SK-N-SH treated with all-trans-retinoic acid at 6 μM for 48 hours (cell line): ENCODE measurements at regions not wholly inside any gene's neighbourhood (a gene's known extent, or its start where the extent isn't known, plus 50 kb on each side); places are given as distances from the start of the nearest gene placed in this dataset.

Experiments used
- ATAC-seq: fragments of 200-7000 bp; cut with Tn5 transposase; 3 replicates; pipeline ENCODE4 v1.9.1; 2020; ENCODE audit warnings: mild to moderate bottlenecking, moderate library complexity
- ARNTL ChIP-seq: fragments of 450-650 bp; formaldehyde crosslinking; IDR thresholded peaks from 2 replicates; pipeline ENCODE4 v1.5.0; 2020; ENCODE audit warnings: low read depth, mild to moderate bottlenecking, moderate library complexity, borderline replicate concordance
- BACH2 ChIP-seq: fragments of 250-450 bp; sonication (Bioruptor Pico); IDR thresholded peaks from 2 replicates; pipeline ENCODE4 v1.9.0; 2021; ENCODE audit warnings: mild to moderate bottlenecking, borderline replicate concordance
- CSDC2 ChIP-seq: fragments of 250-450 bp; sonication (Bioruptor Pico); IDR thresholded peaks from 2 replicates; pipeline ENCODE4 v1.5.0; 2020; ENCODE audit warnings: mild to moderate bottlenecking, moderate library complexity
- ESRRG ChIP-seq: fragments of 250-450 bp; sonication (Bioruptor Pico); IDR thresholded peaks from 2 replicates; pipeline ENCODE4 v1.6.1; 2021; ENCODE audit warnings: mild to moderate bottlenecking
- GLIS3 ChIP-seq: fragments of 250-450 bp; sonication (Bioruptor Pico); IDR thresholded peaks from 2 replicates; pipeline ENCODE4 v1.5.0; 2020; ENCODE audit warnings: mild to moderate bottlenecking, moderate library complexity
- ISL1 ChIP-seq: fragments of 250-450 bp; sonication (Bioruptor Pico); IDR thresholded peaks from 2 replicates; pipeline ENCODE4 v2.1.2; 2022; ENCODE audit warnings: mild to moderate bottlenecking, moderate library complexity
- OSR1 ChIP-seq: fragments of 250-450 bp; sonication (Bioruptor Pico); IDR thresholded peaks from 2 replicates; pipeline ENCODE4 v1.8.0; 2022; ENCODE audit warnings: moderate library complexity, mild to moderate bottlenecking, inconsistent platforms
- PPARA ChIP-seq: fragments of 250-450 bp; sonication (Bioruptor Pico); IDR thresholded peaks from 2 replicates; pipeline ENCODE4 v1.5.0; 2020; ENCODE audit warnings: mild to moderate bottlenecking, borderline replicate concordance
- RARB ChIP-seq: fragments of 250-450 bp; sonication (Bioruptor Pico); IDR thresholded peaks from 2 replicates; pipeline ENCODE4 v1.8.0; 2021; ENCODE audit warnings: mild to moderate bottlenecking, moderate library complexity
- SNAI2 ChIP-seq: fragments of 250-450 bp; sonication (Bioruptor Pico); IDR thresholded peaks from 2 replicates; pipeline ENCODE4 v1.5.0; 2020; ENCODE audit warnings: mild to moderate bottlenecking, moderate library complexity
- TCF4 ChIP-seq: fragments of 250-450 bp; sonication (Bioruptor Pico); IDR thresholded peaks from 2 replicates; pipeline ENCODE4 v1.8.0; 2021; ENCODE audit warnings: mild to moderate bottlenecking, moderate library complexity, borderline replicate concordance
- TOX ChIP-seq: fragments of 250-450 bp; sonication (Bioruptor Pico); IDR thresholded peaks from 2 replicates; pipeline ENCODE4 v1.8.0; 2021; ENCODE audit warnings: mild to moderate bottlenecking, moderate library complexity, borderline replicate concordance
- ZC3H10 ChIP-seq: fragments of 250-450 bp; sonication (Bioruptor Pico); IDR thresholded peaks from 2 replicates; pipeline ENCODE4 v1.5.1; 2021; ENCODE audit warnings: mild to moderate bottlenecking, moderate library complexity
- ZFP3 ChIP-seq: fragments of 250-450 bp; sonication (Bioruptor Pico); IDR thresholded peaks from 2 replicates; pipeline ENCODE4 v1.5.0; 2020; ENCODE audit warnings: mild to moderate bottlenecking, moderate library complexity
- ZFP30 ChIP-seq: fragments of 450-650 bp; formaldehyde crosslinking; IDR thresholded peaks from 2 replicates; pipeline ENCODE4 v1.5.0; 2022; ENCODE audit warnings: mild to moderate bottlenecking, moderate library complexity
- ZNF565 ChIP-seq: fragments of 450-650 bp; formaldehyde crosslinking; conservative IDR thresholded peaks from 2 replicates; pipeline ENCODE4 v1.5.0; 2020; ENCODE audit warnings: low read depth, mild to moderate bottlenecking, moderate library complexity
- ZNF70 ChIP-seq: fragments of 450-650 bp; formaldehyde crosslinking; IDR thresholded peaks from 2 replicates; pipeline ENCODE4 v1.5.0; 2020; ENCODE audit warnings: mild to moderate bottlenecking, moderate library complexity
- ZNF8 ChIP-seq: fragments of 450-650 bp; formaldehyde crosslinking; IDR thresholded peaks from 2 replicates; pipeline ENCODE4 v1.5.0; 2020; ENCODE audit warnings: mild to moderate bottlenecking, moderate library complexity
- TF ChIP-seq, protein P1 (sequence below): fragments of 250-450 bp; sonication (Bioruptor Pico); IDR thresholded peaks from 2 replicates; pipeline ENCODE4 v1.5.0; 2020; ENCODE audit warnings: mild to moderate bottlenecking, moderate library complexity
- TF ChIP-seq, protein P2 (sequence below): fragments of 250-450 bp; sonication (Bioruptor Pico); IDR thresholded peaks from 2 replicates; pipeline ENCODE4 v1.8.0; 2021; ENCODE audit warnings: low read depth, mild to moderate bottlenecking, moderate library complexity, borderline replicate concordance
- TF ChIP-seq, protein P3 (sequence below): fragments of 250-450 bp; sonication (Bioruptor Pico); IDR thresholded peaks from 2 replicates; pipeline ENCODE4 v1.5.1; 2020; ENCODE audit warnings: low read depth, mild to moderate bottlenecking, moderate library complexity
- TF ChIP-seq, protein P4 (sequence below): fragments of 250-450 bp; sonication (Bioruptor Pico); IDR thresholded peaks from 2 replicates; pipeline ENCODE4 v1.8.0; 2020; ENCODE audit warnings: mild to moderate bottlenecking, moderate library complexity, borderline replicate concordance

DNA sequence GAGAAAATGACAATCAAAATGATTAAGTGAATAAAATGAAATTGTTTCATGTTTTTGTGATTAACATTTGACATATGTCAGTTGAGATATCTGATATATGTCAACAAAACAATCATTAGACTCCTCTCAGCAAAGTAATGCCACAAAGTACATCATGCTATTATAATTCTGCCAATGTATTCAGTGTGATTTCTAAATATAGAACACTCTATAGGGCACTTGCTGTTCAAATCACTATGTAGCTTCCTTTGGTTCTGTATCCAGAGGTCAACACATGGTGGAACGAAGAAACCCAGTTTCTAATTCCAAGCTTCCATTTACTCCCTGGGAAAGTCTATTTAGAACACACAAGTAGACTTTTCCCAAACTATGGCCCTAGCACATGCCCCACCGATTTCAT, 227.5 kb upstream of the FAM83B start (continued):
- TF ChIP-seq OSR1 (CRISPR knock-in tag) = no peak
- TF ChIP-seq, protein P1, sequence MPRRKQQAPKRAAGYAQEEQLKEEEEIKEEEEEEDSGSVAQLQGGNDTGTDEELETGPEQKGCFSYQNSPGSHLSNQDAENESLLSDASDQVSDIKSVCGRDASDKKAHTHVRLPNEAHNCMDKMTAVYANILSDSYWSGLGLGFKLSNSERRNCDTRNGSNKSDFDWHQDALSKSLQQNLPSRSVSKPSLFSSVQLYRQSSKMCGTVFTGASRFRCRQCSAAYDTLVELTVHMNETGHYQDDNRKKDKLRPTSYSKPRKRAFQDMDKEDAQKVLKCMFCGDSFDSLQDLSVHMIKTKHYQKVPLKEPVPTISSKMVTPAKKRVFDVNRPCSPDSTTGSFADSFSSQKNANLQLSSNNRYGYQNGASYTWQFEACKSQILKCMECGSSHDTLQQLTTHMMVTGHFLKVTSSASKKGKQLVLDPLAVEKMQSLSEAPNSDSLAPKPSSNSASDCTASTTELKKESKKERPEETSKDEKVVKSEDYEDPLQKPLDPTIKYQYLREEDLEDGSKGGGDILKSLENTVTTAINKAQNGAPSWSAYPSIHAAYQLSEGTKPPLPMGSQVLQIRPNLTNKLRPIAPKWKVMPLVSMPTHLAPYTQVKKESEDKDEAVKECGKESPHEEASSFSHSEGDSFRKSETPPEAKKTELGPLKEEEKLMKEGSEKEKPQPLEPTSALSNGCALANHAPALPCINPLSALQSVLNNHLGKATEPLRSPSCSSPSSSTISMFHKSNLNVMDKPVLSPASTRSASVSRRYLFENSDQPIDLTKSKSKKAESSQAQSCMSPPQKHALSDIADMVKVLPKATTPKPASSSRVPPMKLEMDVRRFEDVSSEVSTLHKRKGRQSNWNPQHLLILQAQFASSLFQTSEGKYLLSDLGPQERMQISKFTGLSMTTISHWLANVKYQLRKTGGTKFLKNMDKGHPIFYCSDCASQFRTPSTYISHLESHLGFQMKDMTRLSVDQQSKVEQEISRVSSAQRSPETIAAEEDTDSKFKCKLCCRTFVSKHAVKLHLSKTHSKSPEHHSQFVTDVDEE (CRISPR knock-in tag) = no peak

GRCh38 chr6:54621285-54621684, 225.3 kb upstream of the FAM83B start:
- ATAC-seq = no peak
- TF ChIP-seq, protein P1 (CRISPR knock-in tag) = no peak
- TF ChIP-seq ZNF8 (CRISPR knock-in tag) (no peak), TOX (no peak), TCF4 (CRISPR knock-in tag) (no peak), GLIS3 (CRISPR knock-in tag) (no peak), OSR1 (CRISPR knock-in tag) (no peak), ISL1 (CRISPR knock-in tag) (no peak), ZFP3 (CRISPR knock-in tag) (no peak), ARNTL (CRISPR knock-in tag) (no peak), PPARA (no peak), ZNF70 (CRISPR knock-in tag) (no peak), CSDC2 (CRISPR knock-in tag) (no peak), SNAI2 (no peak), ZC3H10 (CRISPR knock-in tag) (no peak), ZFP30 (CRISPR knock-in tag) (no peak), ESRRG (no peak)
- TF ChIP-seq, protein P2, sequence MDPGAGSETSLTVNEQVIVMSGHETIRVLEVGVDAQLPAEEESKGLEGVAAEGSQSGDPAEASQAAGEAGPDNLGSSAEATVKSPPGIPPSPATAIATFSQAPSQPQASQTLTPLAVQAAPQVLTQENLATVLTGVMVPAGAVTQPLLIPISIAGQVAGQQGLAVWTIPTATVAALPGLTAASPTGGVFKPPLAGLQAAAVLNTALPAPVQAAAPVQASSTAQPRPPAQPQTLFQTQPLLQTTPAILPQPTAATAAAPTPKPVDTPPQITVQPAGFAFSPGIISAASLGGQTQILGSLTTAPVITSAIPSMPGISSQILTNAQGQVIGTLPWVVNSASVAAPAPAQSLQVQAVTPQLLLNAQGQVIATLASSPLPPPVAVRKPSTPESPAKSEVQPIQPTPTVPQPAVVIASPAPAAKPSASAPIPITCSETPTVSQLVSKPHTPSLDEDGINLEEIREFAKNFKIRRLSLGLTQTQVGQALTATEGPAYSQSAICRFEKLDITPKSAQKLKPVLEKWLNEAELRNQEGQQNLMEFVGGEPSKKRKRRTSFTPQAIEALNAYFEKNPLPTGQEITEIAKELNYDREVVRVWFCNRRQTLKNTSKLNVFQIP = no peak
- TF ChIP-seq, protein P3, sequence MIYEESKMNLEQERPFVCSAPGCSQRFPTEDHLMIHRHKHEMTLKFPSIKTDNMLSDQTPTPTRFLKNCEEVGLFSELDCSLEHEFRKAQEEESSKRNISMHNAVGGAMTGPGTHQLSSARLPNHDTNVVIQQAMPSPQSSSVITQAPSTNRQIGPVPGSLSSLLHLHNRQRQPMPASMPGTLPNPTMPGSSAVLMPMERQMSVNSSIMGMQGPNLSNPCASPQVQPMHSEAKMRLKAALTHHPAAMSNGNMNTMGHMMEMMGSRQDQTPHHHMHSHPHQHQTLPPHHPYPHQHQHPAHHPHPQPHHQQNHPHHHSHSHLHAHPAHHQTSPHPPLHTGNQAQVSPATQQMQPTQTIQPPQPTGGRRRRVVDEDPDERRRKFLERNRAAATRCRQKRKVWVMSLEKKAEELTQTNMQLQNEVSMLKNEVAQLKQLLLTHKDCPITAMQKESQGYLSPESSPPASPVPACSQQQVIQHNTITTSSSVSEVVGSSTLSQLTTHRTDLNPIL (CRISPR knock-in tag) = no peak

- TF ChIP-seq ZFP30 (CRISPR knock-in tag) (no peak), TCF4 (CRISPR knock-in tag) (no peak), GLIS3 (CRISPR knock-in tag) (no peak), ZNF8 (CRISPR knock-in tag) (no peak), OSR1 (CRISPR knock-in tag) (no peak), ISL1 (CRISPR knock-in tag) (no peak), SNAI2 (no peak), ZC3H10 (CRISPR knock-in tag) (no peak), ARNTL (CRISPR knock-in tag) (no peak), PPARA (no peak), TOX (no peak), ZNF565 (no peak), RARB (CRISPR knock-in tag) (no peak), ZFP3 (CRISPR knock-in tag) (no peak), ZNF70 (CRISPR knock-in tag) (no peak), BACH2 (no peak)
- TF ChIP-seq, protein P4, sequence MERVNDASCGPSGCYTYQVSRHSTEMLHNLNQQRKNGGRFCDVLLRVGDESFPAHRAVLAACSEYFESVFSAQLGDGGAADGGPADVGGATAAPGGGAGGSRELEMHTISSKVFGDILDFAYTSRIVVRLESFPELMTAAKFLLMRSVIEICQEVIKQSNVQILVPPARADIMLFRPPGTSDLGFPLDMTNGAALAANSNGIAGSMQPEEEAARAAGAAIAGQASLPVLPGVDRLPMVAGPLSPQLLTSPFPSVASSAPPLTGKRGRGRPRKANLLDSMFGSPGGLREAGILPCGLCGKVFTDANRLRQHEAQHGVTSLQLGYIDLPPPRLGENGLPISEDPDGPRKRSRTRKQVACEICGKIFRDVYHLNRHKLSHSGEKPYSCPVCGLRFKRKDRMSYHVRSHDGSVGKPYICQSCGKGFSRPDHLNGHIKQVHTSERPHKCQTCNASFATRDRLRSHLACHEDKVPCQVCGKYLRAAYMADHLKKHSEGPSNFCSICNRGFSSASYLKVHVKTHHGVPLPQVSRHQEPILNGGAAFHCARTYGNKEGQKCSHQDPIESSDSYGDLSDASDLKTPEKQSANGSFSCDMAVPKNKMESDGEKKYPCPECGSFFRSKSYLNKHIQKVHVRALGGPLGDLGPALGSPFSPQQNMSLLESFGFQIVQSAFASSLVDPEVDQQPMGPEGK (CRISPR knock-in tag) = no peak
- TF ChIP-seq, protein P2 = no peak
- TF ChIP-seq, protein P1 (CRISPR knock-in tag) = no peak
- peak; percentile 31; the same call in 2 of the 3 replicates for ATAC-seq
Measured at GRCh38 chr6:54624216-54624615, 222.4 kb upstream of the FAM83B start.
